ENCODE measurements at regions not wholly inside any gene's neighbourhood (a gene's known extent, or its start where the extent isn't known, plus 50 kb on each side); places are given as distances from the start of the nearest gene placed in this dataset.

DNA sequence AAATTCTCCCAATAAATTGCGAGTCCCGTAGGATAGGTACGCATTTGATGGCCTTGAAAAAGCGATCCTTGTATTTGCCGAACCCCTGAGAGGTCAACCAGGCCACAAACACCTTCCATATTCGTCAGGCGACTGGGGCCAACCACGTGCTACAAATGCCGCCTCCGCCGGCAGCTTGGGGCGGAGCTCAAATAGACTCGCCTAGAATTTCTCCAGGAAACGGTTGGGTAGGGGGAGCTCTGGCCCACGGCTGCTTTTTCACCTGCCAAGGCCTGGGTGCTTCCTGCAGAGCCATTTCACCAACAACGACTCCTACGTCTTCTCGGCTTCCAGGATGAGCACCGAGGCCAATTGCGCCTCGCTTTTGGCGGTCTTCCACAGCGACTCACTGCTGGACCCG is 53.4 kb upstream of the KIF5B start:
- intact Hi-C loops (cut with DNase I) = no loop called here
- no peak for DNase-seq

All from head of caudate nucleus (tissue), 42 donors.